ENCODE measurements at regions not wholly inside any gene's neighbourhood (a gene's known extent, or its start where the extent isn't known, plus 50 kb on each side); places are given as distances from the start of the nearest gene placed in this dataset.

DNA sequence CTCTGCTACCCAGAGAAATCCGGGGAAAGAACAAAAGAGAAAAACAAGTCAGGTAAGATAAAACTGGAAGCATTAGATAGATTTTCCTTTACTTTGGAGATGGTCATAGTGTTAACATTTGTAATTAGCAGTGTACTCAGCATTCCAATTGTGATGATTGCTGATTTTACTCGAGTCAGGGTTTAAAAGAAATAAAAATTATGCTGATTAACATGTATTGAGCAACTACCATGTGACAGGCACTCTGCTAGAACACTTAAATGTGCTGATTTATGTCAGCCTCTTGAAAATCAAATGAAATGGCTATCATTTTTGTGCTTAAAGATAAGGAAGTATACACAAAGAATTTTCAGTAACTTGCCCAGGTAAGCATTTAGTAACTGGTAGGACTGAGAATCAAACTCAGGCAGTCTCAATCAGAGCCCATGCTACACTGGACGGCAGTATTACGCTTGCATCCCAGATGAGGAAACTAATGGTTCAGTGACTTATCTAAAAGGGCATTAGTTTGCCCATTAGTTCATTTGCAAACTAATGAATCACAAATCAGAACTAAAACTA, 735.1 kb upstream of the SORCS1 start:
- H3K36me3 ChIP-seq, result no peaks in the 10 kb centered on the region
- H3K9me3 ChIP-seq (replicated peaks), result peaks cover 3% of the 10 kb centered on the region; the same call in 1 of the 2 replicates
- H3K27me3 ChIP-seq (replicated peaks), result no peaks in the 10 kb centered on the region
- no peak overlapping the region for H3K27ac ChIP-seq
- no peak for DNase-seq (ENCODE audit: low read depth in 1 of 2, low spot score in 2 of 2)
- H3K4me1 ChIP-seq (replicated peaks), result no peaks in the 10 kb centered on the region
- no peak overlapping the region for H3K4me3 ChIP-seq

DNA sequence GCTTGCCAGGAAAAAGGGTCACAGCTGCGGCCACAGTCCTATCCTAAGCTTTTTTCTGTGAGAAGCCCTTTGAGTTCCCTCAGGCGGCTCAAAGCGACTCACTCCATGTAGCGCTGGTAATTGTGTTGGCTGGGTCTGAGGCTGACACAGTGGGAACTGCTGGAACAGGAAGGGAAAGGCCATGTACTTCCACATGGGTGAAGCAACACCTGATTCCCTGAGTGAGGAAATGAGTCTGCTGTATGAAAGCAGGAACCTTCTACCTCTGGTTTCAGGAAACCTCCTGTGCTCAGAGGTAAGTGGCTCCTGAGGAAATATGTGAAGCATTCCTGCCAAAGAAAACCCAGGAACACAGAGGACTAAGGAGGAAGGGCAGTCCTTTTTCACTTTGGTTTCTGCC, 734.6 kb upstream of the SORCS1 start:
- Histone ChIP-seq H3K9me3 (replicated peaks) (peaks cover 3% of the 10 kb centered on the region; the same call in 1 of the 2 replicates), H3K27ac (no peak overlapping the region), H3K4me3 (no peak overlapping the region), H3K36me3 (no peaks in the 10 kb centered on the region), H3K4me1 (replicated peaks) (no peaks in the 10 kb centered on the region), H3K27me3 (replicated peaks) (no peaks in the 10 kb centered on the region)
- no peak for DNase-seq (ENCODE audit: low read depth in 1 of 2, low spot score in 2 of 2)

DNA sequence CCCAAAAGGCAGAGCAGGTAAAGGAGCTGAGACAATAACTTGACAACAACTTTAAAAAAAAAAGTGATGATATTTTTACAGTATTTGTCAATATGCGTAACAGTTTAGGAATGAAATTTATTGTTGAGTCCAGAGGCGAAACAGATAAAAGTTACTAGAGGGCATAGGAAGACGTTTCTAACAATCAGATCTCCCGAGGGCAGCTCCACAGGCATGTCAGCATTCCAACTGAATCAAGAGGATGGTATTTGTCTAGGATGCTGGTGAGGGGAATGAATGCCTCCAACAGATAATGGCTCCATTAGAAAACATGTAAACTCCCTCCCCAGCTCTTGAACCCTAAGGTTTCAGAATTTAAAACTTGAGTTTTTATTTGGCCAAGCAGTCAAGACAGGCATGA, 733.9 kb upstream of the SORCS1 start:
- no peaks in the 10 kb centered on the region for H3K4me1 ChIP-seq (replicated peaks)
- H3K27me3 ChIP-seq (replicated peaks), result no peaks in the 10 kb centered on the region
- H3K9me3 ChIP-seq (replicated peaks), result peaks cover 3% of the 10 kb centered on the region; the same call in 1 of the 2 replicates
- no peaks in the 10 kb centered on the region for H3K36me3 ChIP-seq
- no peak overlapping the region for H3K27ac ChIP-seq
- no peak for DNase-seq (ENCODE audit: low read depth in 1 of 2, low spot score in 2 of 2)
- no peak overlapping the region for H3K4me3 ChIP-seq

DNA sequence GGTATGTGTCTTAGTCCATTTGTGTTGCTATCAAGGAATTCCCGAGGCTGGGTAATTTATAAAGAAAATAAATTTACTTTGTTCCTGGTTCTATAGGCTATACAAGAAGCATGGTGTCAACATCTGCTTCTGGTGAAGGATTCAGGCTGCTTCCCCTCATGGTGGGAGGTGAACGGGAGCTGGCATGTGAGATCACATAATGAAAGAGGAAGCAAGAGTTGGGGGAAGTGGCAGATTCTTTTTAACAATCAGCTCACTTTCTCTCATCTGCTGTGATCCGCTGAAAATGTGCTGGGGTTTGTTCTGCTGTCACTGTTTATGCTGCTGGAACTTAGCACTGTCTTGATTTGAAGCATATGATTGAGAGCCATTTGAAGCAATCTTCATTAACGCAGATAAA, 730.0 kb upstream of the SORCS1 start:
- Histone ChIP-seq H3K4me1 (replicated peaks) (no peaks in the 10 kb centered on the region), H3K4me3 (no peak overlapping the region), H3K27ac (no peak overlapping the region), H3K36me3 (no peaks in the 10 kb centered on the region), H3K9me3 (replicated peaks) (peaks cover 3% of the 10 kb centered on the region; the same call in 1 of the 2 replicates), H3K27me3 (replicated peaks) (no peaks in the 10 kb centered on the region)
- no peak for DNase-seq (ENCODE audit: low read depth in 1 of 2, low spot score in 2 of 2)

DNA sequence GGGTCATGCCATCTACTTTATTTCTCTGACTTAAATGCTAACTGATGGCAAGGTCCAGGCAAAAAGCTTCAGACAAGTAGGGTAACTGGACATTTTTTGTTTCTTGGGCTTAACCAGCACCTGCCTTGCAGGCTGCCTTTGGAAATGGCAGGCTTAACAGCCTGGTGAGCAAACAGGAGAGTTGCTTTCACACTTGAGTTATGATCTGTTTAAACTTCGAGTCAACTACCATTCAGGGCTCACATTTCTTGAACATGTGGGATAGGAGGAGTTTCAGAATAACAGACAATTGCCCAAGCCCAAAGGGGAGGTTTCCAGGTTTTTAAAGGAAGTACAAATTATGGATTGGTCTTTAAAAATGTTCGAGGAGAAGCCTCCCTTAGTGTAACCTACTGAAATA, 724.6 kb upstream of the SORCS1 start:
- no peaks in the 10 kb centered on the region for H3K4me1 ChIP-seq (replicated peaks)
- H3K4me3 ChIP-seq, result no peak overlapping the region
- no peak overlapping the region for H3K27ac ChIP-seq
- no peaks in the 10 kb centered on the region for H3K9me3 ChIP-seq (replicated peaks)
- DNase-seq (ENCODE audit: low read depth in 1 of 2, low spot score in 2 of 2), result no peak
- no peaks in the 10 kb centered on the region for H3K36me3 ChIP-seq
- H3K27me3 ChIP-seq (replicated peaks), result no peaks in the 10 kb centered on the region

DNA sequence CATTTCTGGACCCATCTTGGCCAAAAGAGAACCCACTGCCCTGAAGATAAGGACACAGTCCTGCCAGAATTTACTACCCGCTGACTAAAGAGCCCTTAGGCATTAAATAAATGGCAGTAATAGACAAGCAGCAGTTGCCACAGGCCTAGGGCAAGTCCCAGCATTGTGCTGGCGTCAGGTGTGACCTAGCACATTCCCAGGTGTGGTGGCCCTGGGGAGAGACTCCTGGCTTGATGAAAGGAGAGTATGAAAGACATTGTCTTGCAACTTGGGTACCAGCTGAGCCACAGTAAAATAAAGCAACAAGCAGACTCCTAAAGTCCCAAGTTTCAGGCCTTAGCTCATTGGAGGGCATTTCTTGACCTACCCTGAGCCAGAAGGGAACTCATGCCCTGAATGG, 715.7 kb upstream of the SORCS1 start:
- DNase-seq (ENCODE audit: low read depth in 1 of 2, low spot score in 2 of 2), result no peak
- H3K36me3 ChIP-seq, result no peaks in the 10 kb centered on the region
- no peaks in the 10 kb centered on the region for H3K4me1 ChIP-seq (replicated peaks)
- H3K27me3 ChIP-seq (replicated peaks), result no peaks in the 10 kb centered on the region
- no peak overlapping the region for H3K4me3 ChIP-seq
- H3K9me3 ChIP-seq (replicated peaks), result no peaks in the 10 kb centered on the region
- H3K27ac ChIP-seq, result no peak overlapping the region

DNA sequence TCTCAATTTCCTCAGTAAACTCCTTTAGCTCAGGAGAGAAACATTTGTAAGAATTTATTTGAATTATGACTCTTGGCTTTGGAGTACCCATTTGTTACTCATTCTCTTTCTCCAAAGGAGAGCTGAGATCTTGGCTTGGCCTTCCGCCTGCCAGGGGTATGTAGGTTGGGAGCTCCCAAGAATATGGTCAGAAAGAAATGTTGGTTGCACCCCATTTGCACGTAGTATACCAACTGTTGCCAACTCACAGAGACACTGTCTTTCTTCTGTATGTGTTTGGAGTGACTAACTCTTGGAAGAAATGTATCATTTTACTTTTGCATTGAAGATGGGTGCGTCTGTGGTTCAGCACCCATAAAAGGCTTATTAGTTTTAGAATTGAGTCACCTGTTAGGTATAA, 708.5 kb upstream of the SORCS1 start:
- DNase-seq (ENCODE audit: low read depth in 1 of 2, low spot score in 2 of 2), result no peak
- H3K36me3 ChIP-seq, result no peaks in the 10 kb centered on the region

DNA sequence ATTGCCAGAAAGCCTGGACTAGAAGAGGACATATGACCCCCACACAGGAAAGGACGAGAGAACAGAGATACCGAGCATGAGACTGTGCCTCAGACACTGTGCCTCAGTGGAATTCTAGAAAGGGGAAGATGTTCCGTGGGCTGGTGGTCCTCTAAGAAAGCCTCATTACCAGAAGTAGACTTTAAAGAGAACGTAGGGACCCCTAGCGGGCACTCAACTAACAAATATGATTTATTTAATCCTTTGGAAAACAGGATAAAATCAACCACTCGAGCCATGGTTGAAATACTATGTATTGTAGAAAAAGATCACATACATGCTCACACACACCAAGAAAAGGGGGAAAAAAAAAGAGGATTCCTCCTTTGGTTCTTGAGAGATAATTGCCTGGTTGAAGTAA, 701.2 kb upstream of the SORCS1 start:
- Histone ChIP-seq H3K9me3 (replicated peaks) (no peaks in the 10 kb centered on the region; the same call in 1 of the 2 replicates), H3K27ac (no peak overlapping the region), H3K36me3 (no peaks in the 10 kb centered on the region), H3K4me3 (no peak overlapping the region), H3K4me1 (replicated peaks) (no peaks in the 10 kb centered on the region), H3K27me3 (replicated peaks) (no peaks in the 10 kb centered on the region)
- no peak for DNase-seq (ENCODE audit: low read depth in 1 of 2, low spot score in 2 of 2)

More for the DNA sequence above, 708.5 kb upstream of the SORCS1 start:
- H3K9me3 ChIP-seq (replicated peaks), result no peaks in the 10 kb centered on the region
- no peak overlapping the region for H3K27ac ChIP-seq
- no peaks in the 10 kb centered on the region for H3K27me3 ChIP-seq (replicated peaks)
- H3K4me3 ChIP-seq, result no peak overlapping the region
- no peaks in the 10 kb centered on the region for H3K4me1 ChIP-seq (replicated peaks)

DNA sequence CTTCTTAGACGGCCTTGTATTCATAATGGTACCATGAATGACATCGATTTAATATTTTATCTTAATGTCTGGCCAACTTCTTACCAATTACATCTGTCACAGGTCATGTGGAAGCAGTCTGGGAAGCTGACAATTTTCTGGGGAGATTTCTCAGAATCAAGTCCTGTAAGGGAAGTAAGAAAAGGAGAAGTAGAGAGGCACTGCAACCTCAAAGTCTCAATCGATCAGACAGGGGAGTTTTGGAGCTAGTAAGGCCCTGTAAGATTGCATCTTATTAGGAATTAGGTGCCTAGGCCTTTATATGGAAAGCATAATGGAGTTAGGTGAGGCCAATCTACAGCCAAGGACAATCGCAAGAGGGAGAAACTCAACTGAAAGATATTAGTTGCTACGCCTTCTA, 694.6 kb upstream of the SORCS1 start:
- Histone ChIP-seq H3K36me3 (no peaks in the 10 kb centered on the region), H3K27ac (no peak overlapping the region), H3K27me3 (replicated peaks) (no peaks in the 10 kb centered on the region), H3K9me3 (replicated peaks) (no peaks in the 10 kb centered on the region; the same call in 1 of the 2 replicates), H3K4me1 (replicated peaks) (no peaks in the 10 kb centered on the region), H3K4me3 (no peak overlapping the region)
- DNase-seq (ENCODE audit: low read depth in 1 of 2, low spot score in 2 of 2), result no peak

DNA sequence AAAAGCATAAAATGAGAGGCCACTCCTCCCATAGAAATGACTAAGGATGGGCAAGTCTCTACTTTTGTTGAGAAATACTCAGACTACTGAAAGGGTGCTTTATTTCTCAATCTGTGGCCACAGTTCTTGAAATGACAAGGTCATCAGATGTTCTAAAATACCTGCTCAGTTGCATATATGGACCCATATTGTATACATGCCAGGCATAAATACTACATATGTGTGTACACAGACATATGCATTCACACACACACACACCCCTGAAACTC, 691.5 kb upstream of the SORCS1 start:
- H3K4me1 ChIP-seq (replicated peaks), result no peaks in the 10 kb centered on the region
- H3K36me3 ChIP-seq, result no peaks in the 10 kb centered on the region
- no peaks in the 10 kb centered on the region for H3K27me3 ChIP-seq (replicated peaks)
- no peak overlapping the region for H3K27ac ChIP-seq
- H3K4me3 ChIP-seq, result no peak overlapping the region
- H3K9me3 ChIP-seq (replicated peaks), result no peaks in the 10 kb centered on the region
- DNase-seq (ENCODE audit: low read depth in 1 of 2, low spot score in 2 of 2), result no peak

DNA sequence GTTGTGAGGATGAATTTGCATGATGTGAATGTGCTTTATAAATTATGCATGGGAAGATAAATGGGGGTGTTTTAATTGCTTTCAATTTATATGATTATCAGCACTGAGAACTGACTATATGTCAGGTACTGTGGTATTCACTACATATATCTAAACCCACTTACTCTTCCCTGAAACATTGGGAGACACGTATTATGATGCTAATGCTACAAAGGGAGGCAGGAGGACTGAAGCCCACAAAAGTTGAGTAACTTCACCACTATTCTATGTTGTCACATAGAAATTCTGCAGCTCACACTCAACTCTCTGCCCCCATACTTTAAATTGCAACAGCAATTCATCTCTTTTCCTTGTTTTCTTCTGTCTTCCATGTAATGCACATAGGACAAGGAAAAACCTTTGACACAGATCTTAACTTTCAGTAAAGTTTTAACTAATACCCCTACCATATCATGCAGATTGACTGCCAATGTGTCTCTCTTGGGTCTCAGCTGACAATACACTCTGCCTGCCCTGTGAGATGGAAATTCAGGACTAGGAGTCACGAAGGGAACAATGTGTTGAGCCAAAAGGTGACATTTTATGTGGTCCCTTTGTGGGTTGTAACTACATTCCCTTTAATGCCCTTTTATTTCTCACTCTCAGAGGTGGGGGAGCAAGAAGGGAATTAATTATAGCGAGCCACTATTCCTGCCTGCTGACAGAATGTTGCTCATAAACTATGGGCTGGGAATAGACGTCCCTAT, 691.0 kb upstream of the SORCS1 start:
- DNase-seq (ENCODE audit: low read depth in 1 of 2, low spot score in 2 of 2), result no peak
- Histone ChIP-seq H3K27ac (no peak overlapping the region), H3K4me3 (no peak overlapping the region), H3K36me3 (no peaks in the 10 kb centered on the region), H3K27me3 (replicated peaks) (no peaks in the 10 kb centered on the region), H3K9me3 (replicated peaks) (no peaks in the 10 kb centered on the region), H3K4me1 (replicated peaks) (no peaks in the 10 kb centered on the region)

DNA sequence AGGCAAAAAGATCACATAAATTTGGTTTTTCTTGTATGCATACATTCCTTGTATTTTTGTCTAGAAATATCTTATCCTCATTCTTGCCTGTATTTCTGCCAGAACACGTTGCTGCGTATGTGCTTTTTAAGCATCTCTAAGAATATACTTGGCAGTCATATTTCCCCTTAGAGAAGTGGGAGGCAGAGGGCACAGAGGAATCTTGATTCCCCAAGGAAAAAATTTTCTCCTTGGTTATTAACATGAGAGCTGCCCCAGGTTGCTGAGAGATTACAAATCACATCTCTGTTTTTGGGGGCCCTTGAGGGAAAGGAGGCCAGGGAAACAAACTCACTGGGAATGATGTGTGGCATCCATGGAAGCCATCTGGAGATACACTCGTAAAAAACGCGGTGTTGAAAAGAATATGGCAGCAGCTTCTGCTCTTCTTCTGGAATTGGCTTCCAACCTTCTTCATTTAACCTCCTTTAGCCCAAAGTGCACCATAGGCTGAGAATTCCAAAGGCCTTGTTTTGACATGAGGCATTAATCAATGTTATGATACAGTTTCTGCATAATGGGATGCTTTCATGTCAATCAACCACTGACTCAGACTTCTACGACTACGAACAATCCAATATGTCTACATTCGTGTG, 684.3 kb upstream of the SORCS1 start:
- no peak overlapping the region for H3K4me3 ChIP-seq
- no peaks in the 10 kb centered on the region for H3K4me1 ChIP-seq (replicated peaks)
- no peaks in the 10 kb centered on the region for H3K36me3 ChIP-seq
- H3K9me3 ChIP-seq (replicated peaks), result no peaks in the 10 kb centered on the region
- H3K27ac ChIP-seq, result no peak overlapping the region
- no peaks in the 10 kb centered on the region for H3K27me3 ChIP-seq (replicated peaks)
- DNase-seq (ENCODE audit: low read depth in 1 of 2, low spot score in 2 of 2), result no peak

DNA sequence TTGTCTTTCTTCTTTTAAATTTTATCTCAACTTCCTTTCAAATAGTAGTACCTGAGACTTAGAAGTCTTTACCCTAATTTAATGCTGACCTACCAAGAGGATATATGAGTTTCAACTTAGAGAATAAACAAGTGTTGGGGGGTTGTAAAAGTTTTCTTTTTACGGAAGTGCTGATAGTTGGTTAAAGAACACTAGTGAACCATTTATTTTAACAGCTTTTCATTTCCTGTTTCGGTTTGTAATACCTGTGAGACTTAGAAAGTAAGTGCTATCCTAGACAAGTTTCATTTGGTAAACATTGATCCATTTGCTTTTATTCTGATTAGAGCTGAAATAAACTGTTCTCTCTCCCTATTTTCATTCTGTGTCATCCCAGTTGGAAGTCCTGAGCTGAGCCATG, 683.1 kb upstream of the SORCS1 start:
- no peaks in the 10 kb centered on the region for H3K4me1 ChIP-seq (replicated peaks)
- DNase-seq (ENCODE audit: low read depth in 1 of 2, low spot score in 2 of 2), result no peak
- no peaks in the 10 kb centered on the region for H3K9me3 ChIP-seq (replicated peaks)
- H3K4me3 ChIP-seq, result no peak overlapping the region
- H3K27me3 ChIP-seq (replicated peaks), result no peaks in the 10 kb centered on the region
- H3K36me3 ChIP-seq, result no peaks in the 10 kb centered on the region
- H3K27ac ChIP-seq, result no peak overlapping the region

DNA sequence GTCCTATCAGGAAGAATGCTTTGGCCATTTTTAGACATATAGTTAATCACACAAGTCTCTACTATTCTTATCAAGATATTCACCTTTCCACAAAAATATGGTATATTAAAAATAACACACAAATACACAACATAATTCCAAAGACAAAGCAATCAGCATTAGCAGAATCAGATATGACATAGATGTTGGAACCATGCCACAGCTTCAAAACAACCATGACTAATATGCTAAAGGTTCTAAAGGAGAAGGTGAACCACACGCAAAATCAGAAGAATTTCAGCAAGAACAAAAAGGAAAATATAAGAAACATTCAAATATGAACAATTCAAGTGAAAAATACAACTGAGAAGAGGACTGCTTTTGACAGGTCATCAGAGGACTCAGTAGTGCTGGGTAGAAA, 670.2 kb upstream of the SORCS1 start:
- DNase-seq (ENCODE audit: low read depth in 1 of 2, low spot score in 2 of 2), result no peak
- Histone ChIP-seq H3K27ac (no peak overlapping the region), H3K27me3 (replicated peaks) (no peaks in the 10 kb centered on the region), H3K4me3 (no peak overlapping the region), H3K36me3 (no peaks in the 10 kb centered on the region), H3K4me1 (replicated peaks) (no peaks in the 10 kb centered on the region), H3K9me3 (replicated peaks) (no peaks in the 10 kb centered on the region)

Data from SJSA1 (cell line).